ENCODE measurements at regions not wholly inside any gene's neighbourhood (a gene's known extent, or its start where the extent isn't known, plus 50 kb on each side); places are given as distances from the start of the nearest gene placed in this dataset.

- TF ChIP-seq CTCF (IDR thresholded peaks at IDR 0.05; ENCODE audit: extremely low read depth, missing control alignments) = no peak
- DNase-seq (ENCODE audit: low spot score) = no peak
Observed at GRCh38 chr3:124526601-124527000, 203.7 kb upstream of the UMPS start.

- TF ChIP-seq CTCF (IDR thresholded peaks at IDR 0.05; ENCODE audit: extremely low read depth, missing control alignments) = no peak
- no peak for DNase-seq (ENCODE audit: low spot score)
Observed at GRCh38 chr3:124529826-124530571, 200.3 kb upstream of the UMPS start.

- TF ChIP-seq CTCF (IDR thresholded peaks at IDR 0.05; ENCODE audit: extremely low read depth, missing control alignments) = no peak
- no peak for DNase-seq (ENCODE audit: low spot score)
Observed at GRCh38 chr3:124530916-124531315, 199.3 kb upstream of the UMPS start.

- DNase-seq (ENCODE audit: low spot score) = no peak
- TF ChIP-seq CTCF (IDR thresholded peaks at IDR 0.05; ENCODE audit: extremely low read depth, missing control alignments) = no peak
Observed at GRCh38 chr3:124532071-124532470, 198.2 kb upstream of the UMPS start.

GRCh38 chr3:124535306-124535705 is 194.9 kb upstream of the UMPS start:
- TF ChIP-seq CTCF (IDR thresholded peaks at IDR 0.05; ENCODE audit: extremely low read depth, missing control alignments) = no peak
- DNase-seq (ENCODE audit: low spot score) = no peak

GRCh38 chr3:124540550-124541211 is 189.6 kb upstream of the UMPS start:
- no peak for DNase-seq (ENCODE audit: low spot score)

More at GRCh38 chr3:124540550-124541211, 189.6 kb upstream of the UMPS start:
- no peak for TF ChIP-seq CTCF (IDR thresholded peaks at IDR 0.05; ENCODE audit: extremely low read depth, missing control alignments)
